HAP-1 (cell line): ENCODE measurements at regions not wholly inside any gene's neighbourhood (a gene's known extent, or its start where the extent isn't known, plus 50 kb on each side); places are given as distances from the start of the nearest gene placed in this dataset.

Experiments
- DNase-seq, 2 experiments: peaks; one replicate each; pipeline ENCODE4 v3.0.0-alpha.2; 2016 to 2020; ENCODE audit warnings: low spot score in 2 of 2
- H3K27me3 ChIP-seq: fragments of 250-450 bp; sonication (Bioruptor Pico); 2 replicates; pipeline ENCODE4 v1.5.1; 2020; ENCODE audit warnings: low read depth, mild to moderate bottlenecking, moderate library complexity
- H3K36me3 ChIP-seq: fragments of 250-450 bp; sonication (Bioruptor Pico); replicated peaks from 2 replicates; pipeline ENCODE4 v1.5.1; 2020; ENCODE audit warnings: mild to moderate bottlenecking
- H3K4me1 ChIP-seq: fragments of 250-450 bp; sonication (Bioruptor Pico); 2 replicates; pipeline ENCODE4 v1.5.1; 2020; ENCODE audit warnings: mild to moderate bottlenecking
- H3K4me3 ChIP-seq: fragments of 250-450 bp; sonication (Bioruptor Pico); 2 replicates; pipeline ENCODE4 v1.5.1; 2020; ENCODE audit warnings: mild to moderate bottlenecking, moderate library complexity
- H3K9me3 ChIP-seq: fragments of 250-450 bp; sonication (Bioruptor Pico); 2 replicates; pipeline ENCODE4 v1.5.1; 2020; ENCODE audit warnings: mild to moderate bottlenecking, moderate library complexity
- in situ Hi-C: fragments of 300-500 bp; cut with MboI; formaldehyde crosslinking; loops from 3 replicates; pipeline ENCODE4 v1.14.3; 2020; ENCODE audit warnings: low sequenced_read_pairs, inconsistent platforms, mixed read lengths

DNA sequence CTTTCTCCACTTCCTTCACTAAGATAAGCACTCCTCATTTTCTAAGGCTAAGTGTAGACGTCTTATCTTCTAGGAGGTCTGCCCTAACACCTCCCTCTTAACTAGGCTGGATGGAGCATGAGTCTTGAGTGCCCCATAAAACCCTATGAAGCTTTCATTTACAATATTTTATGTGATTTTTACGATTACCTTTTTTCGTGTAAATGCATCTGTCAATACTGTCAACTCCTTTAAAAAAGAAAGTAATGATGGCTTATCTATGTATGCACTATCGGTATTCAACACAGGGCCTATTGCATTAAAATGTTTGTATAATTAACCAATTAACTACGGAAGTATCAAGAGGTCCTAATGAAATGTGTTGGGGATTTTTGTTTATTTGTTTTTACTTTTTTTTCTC lies 156.0 kb upstream of the FAM83B start:
- DNase-seq, result no peak
- H3K4me3 ChIP-seq, result no peak overlapping the region
- no peaks in the 10 kb centered on the region for H3K36me3 ChIP-seq
- no peaks in the 10 kb centered on the region for H3K4me1 ChIP-seq
- in situ Hi-C loops, result no loop called here
- no peaks in the 10 kb centered on the region for H3K9me3 ChIP-seq
- no peaks in the 10 kb centered on the region for H3K27me3 ChIP-seq

DNA sequence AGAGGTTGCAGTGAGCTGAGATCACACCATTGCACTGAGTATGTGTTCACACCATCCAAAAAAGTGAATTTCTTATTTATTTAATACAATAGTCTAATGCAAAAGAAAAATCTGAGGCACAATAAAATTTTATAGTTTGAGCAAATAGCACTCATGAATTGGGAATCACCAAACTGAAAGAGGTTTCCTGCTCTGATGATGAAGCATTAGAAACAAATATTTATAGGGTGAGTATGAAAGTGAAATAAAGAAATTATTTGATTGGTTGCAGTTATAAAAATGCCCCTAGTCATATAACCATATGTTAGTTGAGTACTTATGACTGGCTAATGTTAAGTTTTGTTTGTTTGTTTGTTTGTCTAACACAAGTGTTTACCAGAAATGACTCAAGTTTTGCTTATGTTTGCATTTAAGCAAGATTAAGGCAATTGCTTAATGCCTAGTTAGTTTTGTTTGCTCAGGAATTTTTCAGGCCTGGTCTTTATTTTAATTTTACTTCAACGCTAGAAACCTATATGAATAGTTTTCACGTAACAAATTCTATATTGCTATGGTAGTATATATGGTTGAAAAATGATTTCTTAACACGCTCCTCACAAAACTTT lies 151.5 kb upstream of the FAM83B start:
- in situ Hi-C loops, result no loop called here
- no peaks in the 10 kb centered on the region for H3K36me3 ChIP-seq
- no peaks in the 10 kb centered on the region; the same call in 1 of the 2 replicates for H3K4me1 ChIP-seq
- DNase-seq, result no peak
- no peaks in the 10 kb centered on the region for H3K9me3 ChIP-seq
- no peak overlapping the region for H3K4me3 ChIP-seq
- no peaks in the 10 kb centered on the region for H3K27me3 ChIP-seq

DNA sequence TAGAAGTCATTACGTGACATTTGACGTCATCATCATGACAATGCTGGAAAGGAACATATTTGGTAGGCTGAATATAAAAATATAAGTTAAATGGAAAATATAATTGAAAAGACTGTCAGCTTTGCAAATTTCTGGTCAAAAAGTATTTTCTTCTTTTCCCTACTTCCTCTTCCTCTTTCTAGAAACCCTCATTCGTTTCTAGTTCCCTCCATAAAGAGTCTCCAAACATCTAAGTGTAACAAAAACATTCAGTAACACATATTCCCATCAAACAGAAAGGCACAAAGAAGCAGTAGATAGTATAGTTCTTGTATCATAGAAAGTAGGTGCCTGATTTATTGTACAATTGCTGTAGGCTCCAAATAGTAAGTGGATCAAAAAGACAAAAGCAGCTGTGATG lies 150.8 kb upstream of the FAM83B start:
- no peak for DNase-seq

DNA sequence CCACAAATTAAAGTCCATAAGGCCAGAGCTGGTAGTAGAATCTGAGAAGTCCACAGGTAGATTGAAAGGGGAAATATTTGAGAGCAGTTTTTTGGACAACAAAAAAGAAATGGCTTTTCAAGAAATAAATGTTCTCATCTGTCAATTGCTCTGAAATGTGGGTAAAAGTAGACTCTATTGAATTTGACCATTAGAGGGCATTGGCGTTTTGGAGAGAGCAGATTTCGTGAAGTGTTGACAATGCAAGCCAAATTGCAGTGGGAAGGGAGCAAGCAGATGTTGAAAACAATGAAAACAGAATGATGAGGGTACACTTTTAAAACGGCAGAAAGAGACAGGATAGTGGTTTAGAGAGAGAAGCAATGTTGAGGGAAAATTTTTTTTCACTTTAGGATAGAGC lies 149.1 kb upstream of the FAM83B start:
- H3K4me3 ChIP-seq, result no peak overlapping the region
- H3K4me1 ChIP-seq, result no peaks in the 10 kb centered on the region; the same call in 1 of the 2 replicates
- in situ Hi-C loops, result no loop called here
- peak in 1 of 2 experiments; percentile 9 for DNase-seq
- no peaks in the 10 kb centered on the region for H3K36me3 ChIP-seq
- no peaks in the 10 kb centered on the region for H3K9me3 ChIP-seq
- no peaks in the 10 kb centered on the region for H3K27me3 ChIP-seq

More for the DNA sequence above, 150.8 kb upstream of the FAM83B start:
- H3K9me3 ChIP-seq, result no peaks in the 10 kb centered on the region
- in situ Hi-C loops, result no loop called here
- no peaks in the 10 kb centered on the region; the same call in 1 of the 2 replicates for H3K4me1 ChIP-seq
- H3K4me3 ChIP-seq, result no peak overlapping the region
- H3K27me3 ChIP-seq, result no peaks in the 10 kb centered on the region
- H3K36me3 ChIP-seq, result no peaks in the 10 kb centered on the region

DNA sequence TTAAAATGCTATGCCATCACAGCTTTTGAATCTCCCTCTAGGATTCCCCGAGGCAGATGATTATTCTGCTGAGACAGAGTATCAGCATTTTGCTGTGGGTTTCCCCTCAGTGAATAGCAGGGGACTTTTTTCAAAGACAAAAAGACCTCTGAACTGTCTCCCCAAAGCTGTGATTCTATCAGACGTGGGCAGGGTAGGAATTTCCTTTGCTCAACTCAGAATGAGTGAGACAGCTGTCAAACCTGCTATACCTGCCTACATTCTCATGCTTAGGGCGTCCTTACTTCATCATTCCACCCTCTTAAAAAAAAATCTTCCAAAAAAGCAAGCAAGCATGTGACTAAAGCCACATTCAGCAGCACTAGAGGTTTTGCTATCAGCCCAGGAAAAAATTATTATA lies 147.6 kb upstream of the FAM83B start:
- Histone ChIP-seq H3K27me3 (no peaks in the 10 kb centered on the region), H3K4me3 (no peak overlapping the region), H3K9me3 (no peaks in the 10 kb centered on the region), H3K4me1 (no peaks in the 10 kb centered on the region; the same call in 1 of the 2 replicates), H3K36me3 (no peaks in the 10 kb centered on the region)
- in situ Hi-C loops, result no loop called here
- no peak for DNase-seq

DNA sequence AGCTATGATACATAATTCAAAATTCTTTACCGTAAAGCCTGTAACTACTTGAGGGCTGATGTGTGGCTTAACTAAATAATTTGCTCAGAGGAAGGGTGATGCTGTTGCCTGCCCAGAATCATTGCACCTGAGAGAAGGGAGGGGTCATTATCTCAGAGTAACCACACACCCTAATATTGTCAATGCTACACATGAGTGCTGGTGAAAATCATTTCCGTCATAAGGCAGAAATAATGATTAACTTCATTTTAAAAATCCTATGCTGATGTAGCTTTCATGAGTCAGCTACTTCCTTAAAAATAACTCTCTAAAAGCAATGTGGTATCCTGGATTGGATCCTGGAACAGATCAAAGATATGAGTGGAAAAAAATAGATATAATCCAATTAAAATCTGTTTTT lies 146.4 kb upstream of the FAM83B start:
- H3K27me3 ChIP-seq, result no peaks in the 10 kb centered on the region
- DNase-seq, result no peak
- H3K36me3 ChIP-seq, result no peaks in the 10 kb centered on the region
- in situ Hi-C loops, result loop anchor here (25.0 kb wide), 2 partner anchors 362 to 537 kb away; no protein-coding TSS in a partner anchor
- no peaks in the 10 kb centered on the region; the same call in 1 of the 2 replicates for H3K4me1 ChIP-seq
- H3K4me3 ChIP-seq, result no peak overlapping the region
- no peaks in the 10 kb centered on the region for H3K9me3 ChIP-seq

DNA sequence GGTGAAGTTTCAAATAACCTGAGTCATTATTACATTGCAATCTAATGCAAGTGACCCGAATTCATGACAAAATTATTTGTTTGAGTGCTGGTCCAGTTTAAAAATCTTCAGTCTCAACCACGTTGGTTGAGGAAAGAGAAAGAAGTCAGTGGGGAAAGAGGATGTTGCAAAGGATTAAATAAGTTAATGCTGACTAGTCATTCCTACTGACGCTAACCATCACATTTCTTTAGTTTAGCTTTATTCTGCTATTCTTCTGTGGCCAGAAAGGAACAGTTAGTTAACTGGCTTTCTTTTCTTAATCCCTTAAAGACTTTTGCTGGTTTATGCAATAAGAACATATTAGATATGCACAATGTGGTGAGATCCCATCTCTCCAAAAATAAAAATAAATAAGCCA lies 143.8 kb upstream of the FAM83B start:
- Histone ChIP-seq H3K4me1 (no peaks in the 10 kb centered on the region), H3K27me3 (no peaks in the 10 kb centered on the region), H3K36me3 (no peaks in the 10 kb centered on the region), H3K4me3 (no peak overlapping the region), H3K9me3 (no peaks in the 10 kb centered on the region)
- in situ Hi-C loops, result loop anchor here (25.0 kb wide), 2 partner anchors 360 to 535 kb away; no protein-coding TSS in a partner anchor
- no peak for DNase-seq

DNA sequence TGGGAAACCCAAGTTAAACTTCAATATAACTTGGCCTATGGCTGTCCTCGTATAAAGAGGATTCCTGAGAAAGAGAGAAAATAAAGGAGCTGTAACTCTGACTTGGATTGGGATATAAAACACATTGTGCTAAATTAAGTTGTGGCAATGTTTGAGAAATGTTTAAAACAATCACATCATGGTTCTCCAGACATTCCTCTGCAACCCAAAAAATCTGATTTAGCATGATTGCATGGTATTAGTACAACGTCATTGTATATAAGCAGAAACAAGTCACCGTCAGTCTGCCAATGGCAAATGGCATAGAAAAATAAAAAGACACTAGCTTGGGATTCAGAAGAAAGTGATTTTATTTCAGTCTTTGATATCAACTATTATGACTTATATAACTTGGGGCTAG lies 140.2 kb upstream of the FAM83B start:
- H3K27me3 ChIP-seq, result no peaks in the 10 kb centered on the region
- no peak overlapping the region for H3K4me3 ChIP-seq
- in situ Hi-C loops, result loop anchor here (25.0 kb wide), 2 partner anchors 356 to 531 kb away; no protein-coding TSS in a partner anchor
- H3K36me3 ChIP-seq, result no peaks in the 10 kb centered on the region
- no peak for DNase-seq
- no peaks in the 10 kb centered on the region for H3K4me1 ChIP-seq
- no peaks in the 10 kb centered on the region for H3K9me3 ChIP-seq

DNA sequence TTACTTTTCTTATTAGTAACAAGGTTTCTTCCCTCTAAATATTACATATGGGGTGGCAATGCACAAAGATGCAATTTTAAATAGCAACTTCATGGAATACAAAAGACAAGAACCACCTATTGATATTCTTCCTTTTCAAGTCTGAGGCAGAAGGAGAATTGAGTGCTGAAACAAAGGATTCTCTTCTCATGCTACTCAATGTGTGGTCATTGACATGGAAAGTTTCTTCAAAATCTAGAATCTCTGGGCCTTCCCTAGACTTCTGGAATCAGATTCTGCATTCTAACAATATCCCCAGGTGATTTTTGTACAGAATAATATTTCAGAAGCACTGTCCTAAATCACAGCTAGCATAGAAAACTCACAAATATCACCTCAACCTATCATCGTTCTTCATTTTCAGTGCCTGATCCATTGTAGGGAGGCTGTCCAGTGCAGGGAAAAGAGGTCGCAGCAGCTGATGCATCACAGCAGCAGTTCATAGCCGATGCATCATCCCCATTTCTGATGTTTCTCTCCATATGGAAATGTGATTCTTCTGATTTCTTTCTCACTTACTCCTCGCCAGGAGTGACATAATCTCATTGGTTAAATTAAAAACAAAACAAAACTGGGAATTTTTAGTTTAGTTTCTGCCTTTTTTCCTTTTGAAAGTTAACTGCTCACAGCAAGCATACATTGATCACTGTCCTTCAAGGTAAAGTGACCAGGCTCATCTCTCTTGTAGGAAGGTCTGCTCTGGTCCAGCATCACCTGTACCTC lies 139.5 kb upstream of the FAM83B start:
- DNase-seq, result peak in 1 of 2 experiments; percentile 13
- no peak overlapping the region for H3K4me3 ChIP-seq
- H3K27me3 ChIP-seq, result no peaks in the 10 kb centered on the region
- in situ Hi-C loops, result loop anchor here (25.0 kb wide), 2 partner anchors 355 to 530 kb away; no protein-coding TSS in a partner anchor
- H3K9me3 ChIP-seq, result no peaks in the 10 kb centered on the region
- H3K36me3 ChIP-seq, result no peaks in the 10 kb centered on the region
- H3K4me1 ChIP-seq, result no peaks in the 10 kb centered on the region

DNA sequence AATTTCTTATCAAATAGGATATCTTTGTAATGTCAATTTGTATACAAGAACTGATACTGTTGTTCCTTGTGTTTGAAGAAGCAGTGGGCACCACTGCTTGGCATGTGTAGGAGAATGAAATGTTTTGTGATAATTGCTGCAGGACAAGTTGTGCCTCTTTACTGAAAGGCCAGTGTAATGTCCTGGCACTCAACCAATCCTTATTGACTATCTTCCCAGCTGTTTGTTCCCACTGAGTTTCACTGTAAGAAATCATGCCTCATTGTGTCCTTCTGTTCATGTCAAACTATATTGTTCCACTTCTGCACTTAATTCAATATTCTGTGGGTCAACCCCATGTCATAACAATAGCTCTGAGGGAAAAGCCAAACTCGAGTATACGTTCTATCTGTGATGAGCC lies 136.1 kb upstream of the FAM83B start:
- in situ Hi-C loops, result loop anchor here (25.0 kb wide), 2 partner anchors 352 to 527 kb away; no protein-coding TSS in a partner anchor
- Histone ChIP-seq H3K4me1 (no peaks in the 10 kb centered on the region), H3K4me3 (no peak overlapping the region), H3K27me3 (no peaks in the 10 kb centered on the region), H3K36me3 (no peaks in the 10 kb centered on the region), H3K9me3 (no peaks in the 10 kb centered on the region)
- DNase-seq, result no peak

DNA sequence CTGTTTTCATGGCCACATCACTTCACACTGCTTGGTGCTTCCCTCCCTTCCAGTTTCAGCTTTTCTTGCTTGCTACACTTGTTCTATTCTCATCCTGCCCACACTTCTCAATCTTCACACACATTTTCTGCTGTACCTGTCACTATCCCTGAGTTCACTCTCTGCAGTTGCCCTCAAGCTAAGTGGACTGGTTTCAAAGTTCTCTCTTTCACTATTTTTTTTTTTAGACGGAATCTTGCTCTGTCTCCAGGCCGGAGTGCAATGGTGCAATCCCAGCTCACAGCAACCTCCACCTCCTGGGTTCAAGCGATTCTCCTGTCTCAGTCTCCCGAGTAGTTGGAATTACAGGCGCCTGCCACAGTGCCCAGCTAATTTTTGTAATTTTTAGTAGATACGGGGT lies 130.6 kb upstream of the FAM83B start:
- no peaks in the 10 kb centered on the region for H3K27me3 ChIP-seq
- H3K4me3 ChIP-seq, result no peak overlapping the region
- DNase-seq, result no peak
- peaks cover 18% of the 10 kb centered on the region for H3K4me1 ChIP-seq
- no peaks in the 10 kb centered on the region for H3K36me3 ChIP-seq
- H3K9me3 ChIP-seq, result no peaks in the 10 kb centered on the region
- in situ Hi-C loops, result loop anchor here (25.0 kb wide), 2 partner anchors 346 to 521 kb away; no protein-coding TSS in a partner anchor

DNA sequence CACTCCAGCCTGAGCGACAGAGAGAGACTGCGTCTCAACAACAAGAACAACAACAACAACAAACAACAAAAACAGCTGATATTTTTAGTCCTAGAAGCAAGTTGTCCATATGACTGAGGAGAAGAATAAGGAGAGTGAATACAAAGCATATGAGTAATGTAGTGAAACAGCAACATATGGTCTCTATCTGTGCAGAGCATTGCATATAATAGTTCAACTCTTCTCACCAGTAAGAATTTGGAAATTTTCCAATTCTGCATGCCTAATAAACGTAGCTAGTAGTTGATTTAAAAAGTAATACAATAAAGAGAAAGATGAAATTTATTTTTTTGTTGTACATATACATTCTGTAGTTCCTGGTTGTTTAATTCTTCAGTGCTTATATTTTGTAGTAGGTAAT lies 129.7 kb upstream of the FAM83B start:
- in situ Hi-C loops, result loop anchor here (25.0 kb wide), 2 partner anchors 345 to 520 kb away; no protein-coding TSS in a partner anchor

DNA sequence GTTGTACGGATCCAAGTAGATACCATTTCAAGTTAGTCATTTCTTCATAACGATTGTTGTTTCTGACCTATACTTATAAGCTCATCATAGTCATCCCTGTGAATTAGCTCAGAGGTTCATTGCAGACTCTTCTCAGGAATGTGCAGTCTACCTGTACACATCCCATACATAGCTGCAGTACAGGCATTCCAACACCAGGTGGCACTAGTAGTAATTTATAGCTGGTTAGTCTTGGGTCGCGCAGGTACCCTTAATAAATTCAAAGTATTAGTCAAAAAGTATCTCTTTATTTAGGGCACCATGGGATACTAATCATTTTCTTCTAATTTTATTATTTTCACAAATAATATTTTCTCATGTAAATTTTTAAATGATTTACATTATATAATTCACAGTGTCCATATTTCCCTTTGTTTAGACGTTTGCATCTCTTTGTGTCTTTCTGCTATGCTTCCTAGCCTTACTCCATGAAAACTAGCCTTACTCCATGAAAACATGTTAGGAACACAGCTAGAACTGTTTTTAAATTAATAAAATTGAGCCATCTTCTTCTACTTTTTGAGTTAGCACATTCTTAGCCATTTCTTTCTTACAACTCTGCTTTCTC lies 128.6 kb upstream of the FAM83B start:
- Histone ChIP-seq H3K36me3 (no peaks in the 10 kb centered on the region), H3K9me3 (no peaks in the 10 kb centered on the region), H3K27me3 (no peaks in the 10 kb centered on the region), H3K4me1 (peaks cover 18% of the 10 kb centered on the region), H3K4me3 (no peak overlapping the region)
- peak; percentile 64 to 85 for DNase-seq
- in situ Hi-C loops, result loop anchor here (25.0 kb wide), 2 partner anchors 344 to 519 kb away; no protein-coding TSS in a partner anchor

More for the DNA sequence above, 129.7 kb upstream of the FAM83B start:
- Histone ChIP-seq H3K4me1 (peaks cover 18% of the 10 kb centered on the region), H3K27me3 (no peaks in the 10 kb centered on the region), H3K36me3 (no peaks in the 10 kb centered on the region), H3K4me3 (no peak overlapping the region), H3K9me3 (no peaks in the 10 kb centered on the region)
- DNase-seq, result no peak
